Esophagus muscularis mucosa (tissue), 4 donors: ENCODE measurements at regions not wholly inside any gene's neighbourhood (a gene's known extent, or its start where the extent isn't known, plus 50 kb on each side); places are given as distances from the start of the nearest gene placed in this dataset.
A peak's percentile ranks its signal among the peaks of the same experiment; 100 is the strongest.

Source experiments
- EP300 ChIP-seq: sonication (generic); formaldehyde crosslinking; IDR thresholded peaks from one replicate; pipeline ENCODE4 v1.6.1; 2017; ENCODE audit warnings: antibody characterized with exemption
- POLR2A ChIP-seq: fragments of 450-650 bp; IDR thresholded peaks from one replicate; pipeline ENCODE4 v1.6.1; 2017; ENCODE audit warnings: antibody characterized with exemption, moderate library complexity, mild to moderate bottlenecking, low read depth
- POLR2AphosphoS5 ChIP-seq, 2 donors: sonication (generic); formaldehyde crosslinking; IDR thresholded peaks; one replicate each; pipeline ENCODE4 v1.6.1; 2017; ENCODE audit warnings: antibody characterized with exemption in 2 of 2
- TF ChIP-seq, protein P1 (sequence below), 3 experiments: fragments of 200-600 bp in 2 of 3; fragments of 450-650 bp in 1 of 3; sonication (generic) in 2 of 3; IDR thresholded peaks; one replicate each; pipeline ENCODE4 v1.5.1; 2017 to 2019; ENCODE audit warnings: antibody characterized with exemption in 3 of 3, mild to moderate bottlenecking in 2 of 3, moderate library complexity in 1 of 3

DNA sequence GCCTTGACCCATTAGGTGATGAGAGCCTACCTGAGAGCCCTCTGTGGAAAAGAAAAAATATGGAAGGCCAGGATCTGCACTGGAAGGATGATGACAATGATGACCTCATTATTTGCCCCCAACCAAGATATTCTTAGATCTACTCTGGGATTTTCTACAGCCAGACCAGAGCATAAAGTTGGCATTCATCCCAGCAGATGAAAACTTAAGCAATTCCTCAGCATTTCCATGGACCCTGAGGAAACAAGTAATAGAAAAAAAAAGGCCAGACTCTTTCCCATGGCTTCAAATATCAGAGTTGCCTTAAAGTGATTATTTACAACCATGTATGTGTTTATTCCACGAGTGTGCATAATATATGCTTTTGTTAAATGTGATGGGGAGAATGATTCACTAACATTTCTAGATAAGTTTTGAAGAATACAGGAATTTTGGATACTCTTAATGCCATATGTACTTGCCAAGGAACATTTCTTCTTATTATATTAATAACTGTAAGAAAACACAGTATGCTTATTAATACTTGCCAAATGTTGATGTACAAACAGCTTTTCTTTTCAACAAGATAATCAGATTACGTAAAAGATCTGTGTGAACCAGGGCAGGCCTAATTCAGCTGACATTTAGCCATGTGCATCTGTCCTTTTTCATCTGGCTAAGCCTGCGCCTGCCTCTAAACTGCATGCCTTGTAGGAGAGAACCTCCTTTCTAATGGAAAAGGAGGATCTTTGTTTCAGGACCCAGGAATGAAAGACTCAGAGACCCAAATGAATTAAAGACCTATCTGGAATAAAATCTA is 94.8 kb downstream of the ARRDC3 start:
- peak in 1 of 2 donors; percentile 39 for TF ChIP-seq POLR2AphosphoS5 (IDR thresholded peaks at IDR 0.05)
- TF ChIP-seq POLR2A: no peak
- TF ChIP-seq, protein P1, sequence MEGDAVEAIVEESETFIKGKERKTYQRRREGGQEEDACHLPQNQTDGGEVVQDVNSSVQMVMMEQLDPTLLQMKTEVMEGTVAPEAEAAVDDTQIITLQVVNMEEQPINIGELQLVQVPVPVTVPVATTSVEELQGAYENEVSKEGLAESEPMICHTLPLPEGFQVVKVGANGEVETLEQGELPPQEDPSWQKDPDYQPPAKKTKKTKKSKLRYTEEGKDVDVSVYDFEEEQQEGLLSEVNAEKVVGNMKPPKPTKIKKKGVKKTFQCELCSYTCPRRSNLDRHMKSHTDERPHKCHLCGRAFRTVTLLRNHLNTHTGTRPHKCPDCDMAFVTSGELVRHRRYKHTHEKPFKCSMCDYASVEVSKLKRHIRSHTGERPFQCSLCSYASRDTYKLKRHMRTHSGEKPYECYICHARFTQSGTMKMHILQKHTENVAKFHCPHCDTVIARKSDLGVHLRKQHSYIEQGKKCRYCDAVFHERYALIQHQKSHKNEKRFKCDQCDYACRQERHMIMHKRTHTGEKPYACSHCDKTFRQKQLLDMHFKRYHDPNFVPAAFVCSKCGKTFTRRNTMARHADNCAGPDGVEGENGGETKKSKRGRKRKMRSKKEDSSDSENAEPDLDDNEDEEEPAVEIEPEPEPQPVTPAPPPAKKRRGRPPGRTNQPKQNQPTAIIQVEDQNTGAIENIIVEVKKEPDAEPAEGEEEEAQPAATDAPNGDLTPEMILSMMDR (IDR thresholded peaks at IDR 0.05): no peak
- TF ChIP-seq EP300: no peak
